ENCODE measurements at regions not wholly inside any gene's neighbourhood (a gene's known extent, or its start where the extent isn't known, plus 50 kb on each side); places are given as distances from the start of the nearest gene placed in this dataset.

- TF ChIP-seq CTCF (IDR thresholded peaks at IDR 0.05; ENCODE audit: low read depth, low read length) (no peak), EZH2phosphoT487 (IDR thresholded peaks at IDR 0.05; ENCODE audit: low read depth) (no peak)
- no peaks in the 10 kb centered on the region for H3K79me2 ChIP-seq (ENCODE audit: low read length)
- no peaks in the 10 kb centered on the region for H4K20me1 ChIP-seq (ENCODE audit: insufficient read depth, low read length)
- H3K9me3 ChIP-seq (ENCODE audit: insufficient read depth, low read length): no peaks in the 10 kb centered on the region
- H2AFZ ChIP-seq (ENCODE audit: low read depth, low read length): no peak overlapping the region
- no peak overlapping the region for H3K9ac ChIP-seq (ENCODE audit: low read length)
- H3K4me2 ChIP-seq (ENCODE audit: low read length): no peak overlapping the region
- H3K4me3 ChIP-seq (ENCODE audit: low read length): no peak overlapping the region
- H3K27me3 ChIP-seq (ENCODE audit: low read depth, low read length): peaks cover 11% of the 10 kb centered on the region; the same call in 1 of the 2 replicates
- no peaks in the 10 kb centered on the region for H3K4me1 ChIP-seq (ENCODE audit: low read length)
- no peak overlapping the region for H3K27ac ChIP-seq (ENCODE audit: low read length)
- no peaks in the 10 kb centered on the region for H3K36me3 ChIP-seq (replicated peaks; ENCODE audit: low read depth, low read length)
These were observed 166.7 kb downstream of the USP12 start for GRCh38 chr13:27004866-27005265.

GRCh38 chr13:27004326-27004725 lies 167.3 kb downstream of the USP12 start:
- Histone ChIP-seq H3K4me3 (ENCODE audit: low read length) (no peak overlapping the region), H3K27me3 (ENCODE audit: low read depth, low read length) (peaks cover 11% of the 10 kb centered on the region; the same call in 1 of the 2 replicates), H3K9ac (ENCODE audit: low read length) (no peak overlapping the region), H3K9me3 (ENCODE audit: insufficient read depth, low read length) (no peaks in the 10 kb centered on the region), H3K79me2 (ENCODE audit: low read length) (no peaks in the 10 kb centered on the region), H3K4me1 (ENCODE audit: low read length) (no peaks in the 10 kb centered on the region), H3K4me2 (ENCODE audit: low read length) (no peak overlapping the region), H3K36me3 (replicated peaks; ENCODE audit: low read depth, low read length) (no peaks in the 10 kb centered on the region), H3K27ac (ENCODE audit: low read length) (no peak overlapping the region), H4K20me1 (ENCODE audit: insufficient read depth, low read length) (no peaks in the 10 kb centered on the region), H2AFZ (ENCODE audit: low read depth, low read length) (no peak overlapping the region)
- TF ChIP-seq CTCF (IDR thresholded peaks at IDR 0.05; ENCODE audit: low read depth, low read length): no peak
- TF ChIP-seq EZH2phosphoT487 (IDR thresholded peaks at IDR 0.05; ENCODE audit: low read depth): no peak

GRCh38 chr13:27001705-27002104 lies 169.9 kb downstream of the USP12 start:
- no peak overlapping the region for H3K9ac ChIP-seq (ENCODE audit: low read length)
- no peak for TF ChIP-seq CTCF (IDR thresholded peaks at IDR 0.05; ENCODE audit: low read depth, low read length)
- TF ChIP-seq EZH2phosphoT487 (IDR thresholded peaks at IDR 0.05; ENCODE audit: low read depth): no peak
- no peak overlapping the region for H2AFZ ChIP-seq (ENCODE audit: low read depth, low read length)
- H3K4me1 ChIP-seq (ENCODE audit: low read length): peaks cover 18% of the 10 kb centered on the region
- H3K9me3 ChIP-seq (ENCODE audit: insufficient read depth, low read length): no peaks in the 10 kb centered on the region
- H3K4me2 ChIP-seq (ENCODE audit: low read length): no peak overlapping the region
- peaks cover 11% of the 10 kb centered on the region; the same call in 1 of the 2 replicates for H3K27me3 ChIP-seq (ENCODE audit: low read depth, low read length)
- H3K27ac ChIP-seq (ENCODE audit: low read length): no peak overlapping the region
- H3K79me2 ChIP-seq (ENCODE audit: low read length): no peaks in the 10 kb centered on the region
- H3K4me3 ChIP-seq (ENCODE audit: low read length): no peak overlapping the region
- no peaks in the 10 kb centered on the region for H3K36me3 ChIP-seq (replicated peaks; ENCODE audit: low read depth, low read length)
- no peaks in the 10 kb centered on the region for H4K20me1 ChIP-seq (ENCODE audit: insufficient read depth, low read length)

GRCh38 chr13:27000686-27001085 lies 170.9 kb downstream of the USP12 start:
- no peak overlapping the region for H3K4me2 ChIP-seq (ENCODE audit: low read length)
- no peak overlapping the region for H3K9ac ChIP-seq (ENCODE audit: low read length)
- peaks cover 11% of the 10 kb centered on the region; the same call in 1 of the 2 replicates for H3K27me3 ChIP-seq (ENCODE audit: low read depth, low read length)
- TF ChIP-seq EZH2phosphoT487 (IDR thresholded peaks at IDR 0.05; ENCODE audit: low read depth): no peak
- TF ChIP-seq CTCF (IDR thresholded peaks at IDR 0.05; ENCODE audit: low read depth, low read length): no peak
- no peaks in the 10 kb centered on the region for H4K20me1 ChIP-seq (ENCODE audit: insufficient read depth, low read length)
- H3K79me2 ChIP-seq (ENCODE audit: low read length): no peaks in the 10 kb centered on the region
- no peaks in the 10 kb centered on the region for H3K36me3 ChIP-seq (replicated peaks; ENCODE audit: low read depth, low read length)
- H3K4me3 ChIP-seq (ENCODE audit: low read length): no peak overlapping the region
- H3K9me3 ChIP-seq (ENCODE audit: insufficient read depth, low read length): no peaks in the 10 kb centered on the region
- H3K27ac ChIP-seq (ENCODE audit: low read length): no peak overlapping the region
- H2AFZ ChIP-seq (ENCODE audit: low read depth, low read length): no peak overlapping the region
- peaks cover 22% of the 10 kb centered on the region for H3K4me1 ChIP-seq (ENCODE audit: low read length)

Data from OCI-LY3 (cell line).